WTC11 (cell line): ENCODE measurements at regions not wholly inside any gene's neighbourhood (a gene's known extent, or its start where the extent isn't known, plus 50 kb on each side); places are given as distances from the start of the nearest gene placed in this dataset.
A peak's percentile ranks its signal among the peaks of the same experiment; 100 is the strongest.

Experiments used
- ATAC-seq: fragments of 200-7000 bp; cut with Tn5 transposase; 2 replicates; pipeline ENCODE4 v1.10.0; 2021; ENCODE audit warnings: mild to moderate bottlenecking, moderate library complexity
- CTCF ChIA-PET: fragments of 300-600 bp; sonication (Branson Sonifier 250); formaldehyde crosslinking; loops from one replicate; lab custom pipeline; 2021; ENCODE audit warnings: antibody characterized with exemption; lab: Charles Lee
- POLR2A ChIA-PET: fragments of 350-600 bp; sonication (Branson Sonifier 250); formaldehyde crosslinking; loops from one replicate; lab custom pipeline; 2021; ENCODE audit warnings: antibody characterized with exemption; lab: Charles Lee
- DNase-seq: peaks from one replicate; pipeline ENCODE4 v3.0.0; 2021; ENCODE audit warnings: low spot score
- H3K27ac Mint-ChIP-seq: 2 replicates; pipeline ENCODE4 v1.8.0; 2021; ENCODE audit warnings: mixed read lengths
- H3K27me3 Mint-ChIP-seq: 2 replicates; pipeline ENCODE4 v1.8.0; 2021; ENCODE audit warnings: low read depth, mild to moderate bottlenecking, moderate library complexity, mixed read lengths
- H3K36me3 Mint-ChIP-seq: 2 replicates; pipeline ENCODE4 v1.8.0; 2021; ENCODE audit warnings: mixed read lengths
- H3K4me1 Mint-ChIP-seq: 2 replicates; pipeline ENCODE4 v1.8.0; 2022; ENCODE audit warnings: mixed read lengths
- H3K4me3 Mint-ChIP-seq: 2 replicates; pipeline ENCODE4 v1.8.0; 2021; ENCODE audit warnings: mild to moderate bottlenecking, moderate library complexity, mixed read lengths
- H3K9me3 Mint-ChIP-seq: 2 replicates; pipeline ENCODE4 v1.8.0; 2021; ENCODE audit warnings: mixed read lengths
- AFF4 ChIP-seq: sonication (generic); formaldehyde crosslinking; IDR thresholded peaks from 2 replicates; pipeline ENCODE4 v1.8.1; 2023; ENCODE audit warnings: mild to moderate bottlenecking, missing genetic modification reagents, borderline replicate concordance
- E2F4 ChIP-seq: sonication (generic); formaldehyde crosslinking; IDR thresholded peaks from 2 replicates; pipeline ENCODE4 v1.8.1; 2022; ENCODE audit warnings: low read depth, mild to moderate bottlenecking, moderate library complexity, missing genetic modification reagents, borderline replicate concordance
- E2F5 ChIP-seq: sonication (generic); formaldehyde crosslinking; IDR thresholded peaks from 2 replicates; pipeline ENCODE4 v1.8.1; 2022; ENCODE audit warnings: mild to moderate bottlenecking, moderate library complexity, missing genetic modification reagents
- ESRRA ChIP-seq: sonication (generic); formaldehyde crosslinking; IDR thresholded peaks from 2 replicates; pipeline ENCODE4 v1.8.1; 2022; ENCODE audit warnings: mild to moderate bottlenecking, missing genetic modification reagents, borderline replicate concordance
- FOXK1 ChIP-seq: sonication (generic); formaldehyde crosslinking; IDR thresholded peaks from 2 replicates; pipeline ENCODE4 v1.8.0; 2022; ENCODE audit warnings: mild to moderate bottlenecking, moderate library complexity, missing genetic modification reagents
- GRHL2 ChIP-seq: fragments of 250-450 bp; sonication (Bioruptor Pico); IDR thresholded peaks from 2 replicates; pipeline ENCODE4 v1.8.0; 2022; ENCODE audit warnings: mild to moderate bottlenecking, moderate library complexity; ENCODE audit not compliant: insufficient replicate concordance, severe bottlenecking
- JAZF1 ChIP-seq: fragments of 250-450 bp; sonication (Bioruptor Pico); IDR thresholded peaks from 2 replicates; pipeline ENCODE4 v1.9.0; 2021; ENCODE audit warnings: moderate library complexity, mild to moderate bottlenecking, inconsistent platforms
- MAX ChIP-seq: sonication (generic); formaldehyde crosslinking; IDR thresholded peaks from 2 replicates; pipeline ENCODE4 v1.8.0; 2022; ENCODE audit warnings: mild to moderate bottlenecking, missing genetic modification reagents
- MLX ChIP-seq: sonication (generic); formaldehyde crosslinking; IDR thresholded peaks from 2 replicates; pipeline ENCODE4 v1.8.1; 2023; ENCODE audit warnings: mild to moderate bottlenecking, missing genetic modification reagents, moderate library complexity
- NFE2L1 ChIP-seq: sonication (generic); formaldehyde crosslinking; IDR thresholded peaks from 2 replicates; pipeline ENCODE4 v1.8.1; 2023; ENCODE audit warnings: missing genetic modification reagents
- PRRX2 ChIP-seq: fragments of 250-450 bp; sonication (Bioruptor Pico); IDR thresholded peaks from 2 replicates; pipeline ENCODE4 v1.8.0; 2021; ENCODE audit warnings: mild to moderate bottlenecking
- RORB ChIP-seq: fragments of 250-450 bp; sonication (Bioruptor Pico); IDR thresholded peaks from 2 replicates; pipeline ENCODE4 v1.9.0; 2021; ENCODE audit warnings: mild to moderate bottlenecking
- SP1 ChIP-seq: sonication (generic); formaldehyde crosslinking; conservative IDR thresholded peaks from 2 replicates; pipeline ENCODE4 v1.8.1; 2022; ENCODE audit warnings: missing genetic modification reagents
- STAT6 ChIP-seq: sonication (generic); formaldehyde crosslinking; conservative IDR thresholded peaks from 2 replicates; pipeline ENCODE4 v1.8.1; 2023; ENCODE audit warnings: mild to moderate bottlenecking, low read depth, missing genetic modification reagents, moderate library complexity
- ZNF121 ChIP-seq: sonication (generic); formaldehyde crosslinking; IDR thresholded peaks from 2 replicates; pipeline ENCODE4 v1.8.0; 2023; ENCODE audit warnings: missing genetic modification reagents
- ZNF263 ChIP-seq: sonication (generic); formaldehyde crosslinking; IDR thresholded peaks from 2 replicates; pipeline ENCODE4 v1.8.1; 2022; ENCODE audit warnings: low read depth, mild to moderate bottlenecking, moderate library complexity, missing genetic modification reagents
- ZNF512 ChIP-seq: sonication (generic); formaldehyde crosslinking; IDR thresholded peaks from 2 replicates; pipeline ENCODE4 v1.8.1; 2022; ENCODE audit warnings: missing genetic modification reagents, borderline replicate concordance
- ZNF532 ChIP-seq: fragments of 250-450 bp; sonication (Bioruptor Pico); IDR thresholded peaks from 2 replicates; pipeline ENCODE4 v1.9.0; 2021; ENCODE audit warnings: mild to moderate bottlenecking, borderline replicate concordance

- peaks cover 17% of the 10 kb centered on the region for H3K36me3 Mint-ChIP-seq
- DNase-seq (no peak), ATAC-seq (peak; percentile 60)
- peaks cover 23% of the 10 kb centered on the region for H3K4me1 Mint-ChIP-seq
- H3K4me3 Mint-ChIP-seq: no peak overlapping the region
- no peak overlapping the region for H3K27ac Mint-ChIP-seq
- CTCF ChIA-PET: interaction anchor here (0.6 kb wide), 1 partner anchor 121 kb away, joined by 4 read pairs; no protein-coding TSS in a partner anchor
- no peak for TF ChIP-seq JAZF1 (CRISPR knock-in tag)
- peaks cover 26% of the 10 kb centered on the region for H3K9me3 Mint-ChIP-seq
- no peaks in the 10 kb centered on the region for H3K27me3 Mint-ChIP-seq
- POLR2A ChIA-PET: no interaction called here
Measured at GRCh38 chr13:80577926-80578670, 237.2 kb upstream of the SPRY2 start.

- Mint-ChIP-seq H3K27me3 (no peaks in the 10 kb centered on the region), H3K36me3 (peaks cover 14% of the 10 kb centered on the region), H3K27ac (no peak overlapping the region), H3K4me3 (no peak overlapping the region), H3K4me1 (peaks cover 21% of the 10 kb centered on the region), H3K9me3 (peaks cover 22% of the 10 kb centered on the region)
- ChIA-PET CTCF (interaction anchor here (0.6 kb wide), 1 partner anchor 120 kb away, joined by 4 read pairs; no protein-coding TSS in a partner anchor), POLR2A (no interaction called here)
- DNase-seq (no peak), ATAC-seq (peak; percentile 75)
- TF ChIP-seq ZNF532 (CRISPR knock-in tag): no peak
- no peak for TF ChIP-seq ESRRA (CRISPR knock-in tag)
- no peak for TF ChIP-seq GRHL2
- no peak for TF ChIP-seq AFF4
- TF ChIP-seq MLX: no peak
- no peak for TF ChIP-seq PRRX2
- no peak for TF ChIP-seq STAT6 (CRISPR knock-in tag)
- TF ChIP-seq FOXK1 (CRISPR knock-in tag): no peak
- no peak for TF ChIP-seq ZNF121 (CRISPR knock-in tag)
- no peak for TF ChIP-seq E2F5 (CRISPR knock-in tag)
- TF ChIP-seq RORB (CRISPR knock-in tag): no peak
- TF ChIP-seq MAX (CRISPR knock-in tag): no peak
- TF ChIP-seq E2F4 (CRISPR knock-in tag): no peak
- no peak for TF ChIP-seq ZNF512 (CRISPR knock-in tag)
- no peak for TF ChIP-seq NFE2L1 (CRISPR knock-in tag)
- TF ChIP-seq SP1: no peak
- TF ChIP-seq ZNF263 (CRISPR knock-in tag): no peak
Measured at GRCh38 chr13:80577285-80577684, 236.4 kb upstream of the SPRY2 start.
